HL-60 (cell line): ENCODE measurements at regions not wholly inside any gene's neighbourhood (a gene's known extent, or its start where the extent isn't known, plus 50 kb on each side); places are given as distances from the start of the nearest gene placed in this dataset.

Experiments
- DNase-seq, 2 experiments: peaks; one replicate each; pipeline ENCODE4 v3.0.0-alpha.2; 2010 to 2020; ENCODE audit warnings: low read depth in 1 of 2, low spot score in 1 of 2
- H3K27ac ChIP-seq: fragments of 250-450 bp; sonication (Bioruptor Pico); replicated peaks from 2 replicates; pipeline ENCODE4 v1.5.1; 2020; ENCODE audit warnings: mild to moderate bottlenecking, moderate library complexity
- H3K27me3 ChIP-seq: fragments of 250-450 bp; sonication (Bioruptor Pico); 2 replicates; pipeline ENCODE4 v1.5.1; 2021; ENCODE audit warnings: mild to moderate bottlenecking, moderate library complexity; ENCODE audit not compliant: insufficient read depth, poor library complexity, severe bottlenecking
- H3K4me3 ChIP-seq: replicated peaks from 2 replicates; pipeline ENCODE4 v1.5.1; 2011; ENCODE audit warnings: mild to moderate bottlenecking, control low read depth, low read length; ENCODE audit not compliant: insufficient read depth
- CTCF ChIP-seq: IDR thresholded peaks from one replicate; pipeline ENCODE4 v1.5.1; 2011; ENCODE audit warnings: low read length, control low read depth, inconsistent platforms; ENCODE audit not compliant: insufficient read depth
- GABPA ChIP-seq: IDR thresholded peaks from 2 replicates; pipeline ENCODE4 v1.6.1; 2012; ENCODE audit warnings: low read depth
- POLR2AphosphoS5 ChIP-seq: IDR thresholded peaks from 2 replicates; pipeline ENCODE4 v1.6.1; 2012; ENCODE audit warnings: low read depth
- REST ChIP-seq: IDR thresholded peaks from 2 replicates; pipeline ENCODE4 v1.6.1; 2012; ENCODE audit warnings: low read depth; ENCODE audit not compliant: insufficient replicate concordance
- SPI1 ChIP-seq: IDR thresholded peaks from 2 replicates; pipeline ENCODE4 v1.6.1; 2012; ENCODE audit warnings: low read depth, mild to moderate bottlenecking, borderline replicate concordance

GRCh38 chr3:160112996-160113395, 112.2 kb upstream of the C3orf80 start:
- no peak for DNase-seq
- TF ChIP-seq REST (no peak), SPI1 (no peak), POLR2AphosphoS5 (no peak), CTCF (no peak), GABPA (no peak)
- Histone ChIP-seq H3K27ac (no peak overlapping the region), H3K4me3 (no peak overlapping the region), H3K27me3 (no peaks in the 10 kb centered on the region)

- Histone ChIP-seq H3K4me3 (no peak overlapping the region), H3K27me3 (no peaks in the 10 kb centered on the region), H3K27ac (no peak overlapping the region)
- TF ChIP-seq SPI1 (no peak), REST (no peak), GABPA (no peak), CTCF (no peak), POLR2AphosphoS5 (no peak)
- DNase-seq: no peak
Observed at GRCh38 chr3:160114355-160114995, 110.7 kb upstream of the C3orf80 start.

GRCh38 chr3:160115387-160115786, 109.8 kb upstream of the C3orf80 start:
- no peak for DNase-seq
- Histone ChIP-seq H3K27ac (no peak overlapping the region), H3K27me3 (no peaks in the 10 kb centered on the region), H3K4me3 (no peak overlapping the region)
- TF ChIP-seq REST: no peak
